H9 (cell line): ENCODE measurements at regions not wholly inside any gene's neighbourhood (a gene's known extent, or its start where the extent isn't known, plus 50 kb on each side); places are given as distances from the start of the nearest gene placed in this dataset.

Experiments
- DNase-seq: peaks from one replicate; pipeline ENCODE4 v3.0.0-alpha.2; 2017
- H2AFZ ChIP-seq: one replicate; pipeline ENCODE4 v1.6.1; 2013; ENCODE audit warnings: mild to moderate bottlenecking, low read length, control low read depth, moderate library complexity
- H2AK5ac ChIP-seq: 2 replicates; pipeline ENCODE4 v1.6.1; 2013; ENCODE audit warnings: low read length, control low read depth, mixed read lengths; ENCODE audit not compliant: insufficient read length
- H2BK120ac ChIP-seq: one replicate; pipeline ENCODE4 v1.6.1; 2013; ENCODE audit warnings: low read depth, mild to moderate bottlenecking, low read length, control low read depth, inconsistent platforms; ENCODE audit not compliant: poor library complexity, severe bottlenecking
- H2BK12ac ChIP-seq: 2 replicates; pipeline ENCODE4 v1.6.1; 2013; ENCODE audit warnings: low read length, control low read depth, mixed read lengths, low read depth; ENCODE audit not compliant: insufficient read length
- H2BK15ac ChIP-seq: 2 replicates; pipeline ENCODE4 v1.6.1; 2013; ENCODE audit warnings: low read depth, low read length, control low read depth
- H2BK20ac ChIP-seq: one replicate; pipeline ENCODE4 v1.6.1; 2013; ENCODE audit warnings: low read depth, mild to moderate bottlenecking, low read length, control low read depth, inconsistent platforms; ENCODE audit not compliant: poor library complexity, severe bottlenecking
- H2BK5ac ChIP-seq: 2 replicates; pipeline ENCODE4 v1.6.1; 2013; ENCODE audit warnings: low read length, control low read depth, mixed read lengths; ENCODE audit not compliant: insufficient read length
- H3K14ac ChIP-seq: 2 replicates; pipeline ENCODE4 v1.6.1; 2013; ENCODE audit warnings: low read length, control low read depth; ENCODE audit not compliant: insufficient read depth
- H3K18ac ChIP-seq: 2 replicates; pipeline ENCODE4 v1.6.1; 2013; ENCODE audit warnings: low read depth, mild to moderate bottlenecking, mixed read lengths, low read length, control low read depth; ENCODE audit not compliant: insufficient read length
- H3K23ac ChIP-seq: 2 replicates; pipeline ENCODE4 v1.6.1; 2013; ENCODE audit warnings: low read length, control low read depth, mixed read lengths, low read depth; ENCODE audit not compliant: insufficient read length
- H3K23me2 ChIP-seq: 2 replicates; pipeline ENCODE4 v1.6.1; 2013; ENCODE audit warnings: low read depth, mild to moderate bottlenecking, mixed read lengths, low read length, control low read depth; ENCODE audit not compliant: insufficient read length, poor library complexity, severe bottlenecking
- H3K27ac ChIP-seq: 2 replicates; pipeline ENCODE4 v1.5.1; 2013; ENCODE audit warnings: low read length, control low read depth, mixed read lengths, low read depth; ENCODE audit not compliant: insufficient read length
- H3K27me3 ChIP-seq: 2 replicates; pipeline ENCODE4 v1.6.1; 2013; ENCODE audit warnings: low read length, control low read depth, inconsistent platforms; ENCODE audit not compliant: insufficient read depth
- H3K4ac ChIP-seq: 2 replicates; pipeline ENCODE4 v1.6.1; 2013; ENCODE audit warnings: low read depth, mild to moderate bottlenecking, control low read depth, inconsistent platforms, low read length, moderate library complexity
- H3K4me1 ChIP-seq: 2 replicates; pipeline ENCODE4 v1.6.1; 2013; ENCODE audit warnings: low read length, control low read depth, inconsistent platforms; ENCODE audit not compliant: insufficient read depth
- H3K4me2 ChIP-seq: 2 replicates; pipeline ENCODE4 v1.6.1; 2013; ENCODE audit warnings: low read length, control low read depth, mixed read lengths; ENCODE audit not compliant: insufficient read length, insufficient read depth
- H3K56ac ChIP-seq: 2 replicates; pipeline ENCODE4 v1.6.1; 2013; ENCODE audit warnings: low read depth, mild to moderate bottlenecking, mixed read lengths, low read length, control low read depth; ENCODE audit not compliant: insufficient read length
- H3K79me1 ChIP-seq: 2 replicates; pipeline ENCODE4 v1.6.1; 2013; ENCODE audit warnings: low read depth, mild to moderate bottlenecking, moderate library complexity, low read length, control low read depth, inconsistent platforms; ENCODE audit not compliant: insufficient read depth, poor library complexity, severe bottlenecking
- H3K79me2 ChIP-seq: 2 replicates; pipeline ENCODE4 v1.6.1; 2013; ENCODE audit warnings: low read length, control low read depth, inconsistent platforms; ENCODE audit not compliant: insufficient read depth
- H3K9ac ChIP-seq: 2 replicates; pipeline ENCODE4 v1.6.1; 2013; ENCODE audit warnings: low read length, control low read depth, mixed read lengths; ENCODE audit not compliant: insufficient read length; ENCODE audit errors: extremely low read depth
- H3K9me3 ChIP-seq: one replicate; pipeline ENCODE4 v1.6.1; 2013; ENCODE audit warnings: low read depth, low read length, inconsistent platforms; ENCODE audit not compliant: control insufficient read depth
- H3T11ph ChIP-seq: one replicate; pipeline ENCODE4 v1.6.1; 2013; ENCODE audit warnings: mild to moderate bottlenecking, low read length, control low read depth, inconsistent platforms
- H4K20me1 ChIP-seq: one replicate; pipeline ENCODE4 v1.6.1; 2013; ENCODE audit not compliant: control insufficient read depth, insufficient read length, insufficient read depth
- H4K5ac ChIP-seq: 2 replicates; pipeline ENCODE4 v1.6.1; 2013; ENCODE audit warnings: low read depth, mild to moderate bottlenecking, mixed read lengths, low read length, control low read depth; ENCODE audit not compliant: insufficient read length
- H4K8ac ChIP-seq: replicated peaks from 2 replicates; pipeline ENCODE4 v1.6.1; 2013; ENCODE audit warnings: low read length, control low read depth, mixed read lengths, low read depth; ENCODE audit not compliant: insufficient read length
- H4K91ac ChIP-seq: 2 replicates; pipeline ENCODE4 v1.6.1; 2013; ENCODE audit warnings: low read depth, mild to moderate bottlenecking, moderate library complexity, mixed read lengths, low read length, control low read depth; ENCODE audit not compliant: insufficient read length
- H3K27ac Mint-ChIP-seq, 3 experiments: 2 replicates in 2 of 3; 3 replicates in 1 of 3; pipeline ENCODE4 v1.8.0; 2020 to 2021; ENCODE audit warnings: mixed read lengths in 3 of 3, mild to moderate bottlenecking in 1 of 3, moderate library complexity in 1 of 3
- H3K27me3 Mint-ChIP-seq: 2 replicates; pipeline ENCODE4 v1.8.0; 2021; ENCODE audit warnings: low read depth, mild to moderate bottlenecking, moderate library complexity, mixed read lengths
- H3K36me3 Mint-ChIP-seq, 3 experiments: 2 replicates in 2 of 3; 3 replicates in 1 of 3; pipeline ENCODE4 v1.8.0; 2020 to 2021; ENCODE audit warnings: low read depth in 3 of 3, mixed read lengths in 3 of 3; ENCODE audit not compliant: insufficient read depth in 1 of 3
- H3K4me1 Mint-ChIP-seq, 2 experiments: 2 replicates each; pipeline ENCODE4 v1.8.0; 2020; ENCODE audit warnings: mixed read lengths in 2 of 2
- H3K4me3 Mint-ChIP-seq, 2 experiments: 2 replicates in 1 of 2; 3 replicates in 1 of 2; pipeline ENCODE4 v1.8.0; 2020 to 2021; ENCODE audit warnings: mild to moderate bottlenecking in 2 of 2, mixed read lengths in 2 of 2, moderate library complexity in 1 of 2
- H3K9me3 Mint-ChIP-seq, 2 experiments: 2 replicates in 1 of 2; 3 replicates in 1 of 2; pipeline ENCODE4 v1.8.0; 2020; ENCODE audit warnings: mild to moderate bottlenecking in 2 of 2, mixed read lengths in 2 of 2, moderate library complexity in 1 of 2
- CTCF ChIP-seq: fragments of 200-600 bp; sonication (generic); conservative IDR thresholded peaks from 3 replicates; pipeline ENCODE4 v1.8.0; 2021; ENCODE audit warnings: antibody characterized with exemption, mild to moderate bottlenecking
- WGBS: extraction: QIAGEN DNeasy Blood & Tissue Kit; methylation state at CpG from one replicate; pipeline ENCODE4 v1.1.7; 2013; ENCODE audit warnings: missing lambda C conversion rate, low lambda C conversion rate, mixed read lengths; ENCODE audit not compliant: insufficient read length; ENCODE audit errors: extremely low coverage; 5-methylcytosine and 5-hydroxymethylcytosine counted together

GRCh38 chr3:25985621-25986020 lies 195.7 kb downstream of the OXSM start:
- no peak overlapping the region for H3T11ph ChIP-seq
- H3K4me2 ChIP-seq = no peak overlapping the region
- H2BK5ac ChIP-seq = no peak overlapping the region
- H3K23me2 ChIP-seq = no peaks in the 10 kb centered on the region
- H4K8ac ChIP-seq = no peak overlapping the region
- TF ChIP-seq CTCF = no peak
- no CpG with 5 or more reads among the region's 1 CpG for WGBS
- no peak for DNase-seq
- Mint-ChIP-seq H3K4me1 (no peaks in the 10 kb centered on the region), H3K4me3 (no peak overlapping the region), H3K36me3 (no peaks in the 10 kb centered on the region), H3K27me3 (no peaks in the 10 kb centered on the region), H3K9me3 (no peaks in the 10 kb centered on the region; a peak in 1 of 5 replicates), H3K27ac (no peak overlapping the region)
- no peak overlapping the region for H3K56ac ChIP-seq
- no peak overlapping the region for H4K91ac ChIP-seq
- no peaks in the 10 kb centered on the region for H3K27me3 ChIP-seq
- no peak overlapping the region for H3K9ac ChIP-seq
- H2AFZ ChIP-seq = no peak overlapping the region
- no peak overlapping the region for H2BK12ac ChIP-seq
- H2BK15ac ChIP-seq = no peak overlapping the region
- no peak overlapping the region for H2BK120ac ChIP-seq
- H3K4ac ChIP-seq = no peak overlapping the region
- H3K23ac ChIP-seq = no peak overlapping the region
- no peak overlapping the region for H2AK5ac ChIP-seq
- no peaks in the 10 kb centered on the region for H4K20me1 ChIP-seq
- H3K4me1 ChIP-seq = no peaks in the 10 kb centered on the region
- H4K5ac ChIP-seq = no peak overlapping the region
- no peaks in the 10 kb centered on the region for H3K79me2 ChIP-seq
- no peak overlapping the region for H3K18ac ChIP-seq
- no peak overlapping the region for H3K14ac ChIP-seq
- no peak overlapping the region for H3K27ac ChIP-seq
- no peaks in the 10 kb centered on the region for H3K9me3 ChIP-seq
- no peaks in the 10 kb centered on the region for H3K79me1 ChIP-seq
- H2BK20ac ChIP-seq = no peak overlapping the region
